NCI-H526 treated with DMSO at 0.1 percent for 48 hours (cell line): ENCODE measurements at regions not wholly inside any gene's neighbourhood (a gene's known extent, or its start where the extent isn't known, plus 50 kb on each side); places are given as distances from the start of the nearest gene placed in this dataset.
"Not testable (repeated sequence)": the region's sequence is repeated elsewhere in the genome, so short reads cannot be mapped to it uniquely, and the experiment has no call there.

Experiments
- DNase-seq: peaks from one replicate; lab custom pipeline; 2025; lab: John Stamatoyannopoulos, UW

DNA sequence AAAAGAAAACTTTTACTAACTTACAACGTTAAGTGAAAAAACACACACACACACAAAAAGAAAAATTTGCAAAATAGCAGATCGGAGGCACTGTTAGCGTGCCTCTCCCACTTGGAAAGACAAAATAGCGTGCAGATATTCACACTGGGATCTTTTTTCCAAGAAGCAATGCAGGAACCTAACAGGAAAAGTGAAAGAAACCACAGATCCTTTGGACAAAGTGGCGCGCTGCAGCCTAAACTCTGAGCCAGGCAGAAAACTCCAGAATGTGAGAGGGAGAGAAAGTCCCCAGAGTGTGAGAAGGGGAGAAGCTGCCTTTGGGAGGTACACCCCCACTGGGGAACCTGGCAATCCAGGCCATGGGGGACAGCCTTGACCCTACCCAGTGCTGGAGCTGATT, 70.7 kb upstream of the SERPINE2 start:
- DNase-seq = no peak

DNA sequence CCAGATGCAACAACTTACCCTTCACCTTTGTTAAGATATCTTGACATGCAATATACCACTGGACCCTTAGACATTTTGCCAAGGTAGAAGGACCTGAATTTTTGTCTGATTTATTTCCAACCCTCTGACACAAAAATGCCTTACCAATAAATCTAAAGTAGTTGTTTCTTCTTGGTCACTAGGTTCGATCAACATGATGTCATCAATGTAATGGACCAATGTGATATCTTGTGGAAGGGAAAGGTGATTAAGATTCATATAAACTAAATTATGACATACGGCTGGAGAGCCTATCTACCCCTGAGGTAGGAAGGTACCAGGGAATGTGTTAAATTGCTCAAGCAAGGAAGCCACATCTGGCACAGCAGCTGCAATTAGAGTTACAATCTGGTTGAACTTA, 67.7 kb upstream of the SERPINE2 start:
- no peak for DNase-seq

DNA sequence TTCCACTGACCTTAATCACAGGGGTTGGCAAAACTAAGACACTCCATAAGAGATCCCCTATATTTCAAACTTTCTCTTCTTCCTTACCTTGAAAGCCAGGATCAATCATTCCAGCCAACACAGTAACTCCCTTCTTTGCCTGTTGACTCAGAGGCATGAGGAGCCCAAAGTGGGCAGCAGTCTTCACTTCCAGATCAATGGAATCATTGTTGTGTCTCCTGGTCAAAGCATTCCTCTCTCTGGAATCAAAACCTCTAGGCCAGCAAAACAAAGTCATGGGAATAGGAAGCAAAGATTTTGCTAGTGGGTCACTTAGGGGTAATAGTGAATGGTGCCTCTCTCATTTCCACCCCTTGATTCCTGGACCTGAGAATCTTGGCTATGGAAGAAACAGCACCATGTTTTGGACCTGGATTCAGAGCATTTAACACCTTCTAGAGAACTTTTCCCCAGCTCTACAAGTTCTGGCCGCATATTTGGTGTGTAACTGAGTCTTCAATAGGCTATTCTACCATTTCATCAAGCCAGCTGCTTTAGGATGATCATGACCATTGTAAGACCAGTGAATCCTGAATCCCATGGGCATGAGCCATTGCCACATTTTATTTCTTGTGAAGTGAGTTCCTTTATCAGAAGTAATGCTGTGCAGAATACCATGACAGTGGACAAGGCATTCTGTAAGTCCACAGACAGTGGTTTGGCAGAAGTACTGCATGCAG, 65.7 kb upstream of the SERPINE2 start:
- no peak for DNase-seq

GRCh38 chr2:224103651-224104050, 64.6 kb upstream of the SERPINE2 start:
- DNase-seq = no peak

DNA sequence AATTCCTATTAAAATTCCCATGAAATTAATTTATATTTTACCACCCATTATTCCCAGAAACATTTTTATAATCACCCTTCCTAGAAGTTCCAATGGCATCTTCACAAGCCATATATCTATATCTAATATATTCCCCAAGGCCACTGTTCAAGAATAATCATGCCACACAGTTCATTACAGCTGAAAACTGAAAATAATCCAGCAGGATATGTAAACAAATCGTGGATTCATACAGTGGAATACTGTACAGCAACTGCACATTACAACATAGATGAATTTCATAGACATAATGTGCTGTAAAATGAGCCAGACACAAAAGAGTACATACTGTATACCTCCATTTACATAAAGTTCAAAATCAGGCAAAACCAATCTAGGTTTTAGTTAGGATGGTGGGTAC, 63.9 kb upstream of the SERPINE2 start:
- DNase-seq = no peak

GRCh38 chr2:224101820-224102630, 62.9 kb upstream of the SERPINE2 start:
- DNase-seq = no peak

- no peak for DNase-seq
These were observed 61.0 kb upstream of the SERPINE2 start for GRCh38 chr2:224099861-224100643.

- DNase-seq = no peak
These were observed 59.6 kb upstream of the SERPINE2 start for GRCh38 chr2:224098481-224099230.

GRCh38 chr2:224094413-224094812, 55.3 kb upstream of the SERPINE2 start:
- no peak for DNase-seq

- not testable (repeated sequence) for DNase-seq
These were observed 52.6 kb upstream of the SERPINE2 start for GRCh38 chr2:224091671-224092070.

GRCh38 chr2:224089606-224090005, 50.5 kb upstream of the SERPINE2 start:
- not testable (repeated sequence) for DNase-seq
